ENCODE measurements at regions not wholly inside any gene's neighbourhood (a gene's known extent, or its start where the extent isn't known, plus 50 kb on each side); places are given as distances from the start of the nearest gene placed in this dataset.

DNA sequence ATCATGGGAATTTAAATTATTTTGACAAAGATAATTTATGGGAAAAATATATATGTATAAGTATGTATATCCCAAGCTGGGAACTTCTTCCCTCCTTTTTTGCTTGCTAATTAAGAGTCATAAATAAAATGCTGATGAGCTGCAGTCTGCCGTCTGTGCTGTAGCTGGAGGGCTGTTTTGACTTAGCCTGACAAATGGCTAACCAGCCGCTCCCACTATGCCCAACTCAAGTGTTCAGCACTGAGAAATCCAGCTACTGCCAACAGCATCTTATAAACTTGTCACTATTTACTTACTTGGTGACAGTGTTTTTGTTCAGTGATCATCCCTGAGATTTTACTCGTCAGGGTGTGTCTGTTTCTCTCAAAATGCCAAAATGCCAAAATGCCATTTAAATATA, 171.2 kb upstream of the PGRMC2 start:
- Histone ChIP-seq H3K36me3 (ENCODE audit: control insufficient read depth, insufficient read depth, low read length) (no peaks in the 10 kb centered on the region), H2AFZ (ENCODE audit: low read depth, low read length) (no peak overlapping the region), H3K4me2 (ENCODE audit: insufficient read depth, low read length) (no peak overlapping the region), H3K4me3 (no peak overlapping the region), H4K20me1 (replicated peaks; ENCODE audit: control insufficient read depth, insufficient read depth, low read length) (no peaks in the 10 kb centered on the region), H3K4me1 (replicated peaks in 1 of 2; ENCODE audit: control insufficient read depth in 2 of 2, insufficient read depth in 2 of 2, low read length in 2 of 2) (peaks cover 0 to 18% of the 10 kb centered on the region in 2 experiments; a peak in 3 of 5 replicates), H3K9me1 (ENCODE audit: control insufficient read depth, insufficient read depth, low read length) (no peaks in the 10 kb centered on the region), H3K9ac (ENCODE audit: insufficient read depth in 1 of 2, low read depth in 2 of 2, low read length in 2 of 2) (no peak overlapping the region), H3K79me2 (ENCODE audit: control insufficient read depth, insufficient read depth, low read length) (no peaks in the 10 kb centered on the region), H3K9me3 (replicated peaks; ENCODE audit: control insufficient read depth, insufficient read depth, low read depth, low read length) (no peaks in the 10 kb centered on the region), H3K27me3 (ENCODE audit: control insufficient read depth in 2 of 2, insufficient read depth in 2 of 2, low read length in 2 of 2) (no peaks in the 10 kb centered on the region), H3K27ac (ENCODE audit: extremely low read depth, low read depth, low read length) (no peak overlapping the region)
- FAIRE-seq = no peak
- ChIA-PET CTCF (ENCODE audit: low intra/inter-chr PET ratio) (no interaction called here), POLR2A (interaction anchor here (0.7 to 1.2 kb wide), 3 partner anchors 11 to 143 kb away, joined by 3 read pairs; no protein-coding TSS in a partner anchor)
- no TSS peak for BruUV-seq (replicated peaks)
- ATAC-seq = no peak
- intact Hi-C loops (cut with micrococcal nuclease) = no loop called here
- DNase-seq (ENCODE audit: extremely low read depth in 1 of 4, low spot score in 3 of 4) = no peak
- no peak for TF ChIP-seq SMAD1 (IDR thresholded peaks at IDR 0.05; ENCODE audit: low read depth, low read length, partially characterized antibody)
- TF ChIP-seq, protein P1, sequence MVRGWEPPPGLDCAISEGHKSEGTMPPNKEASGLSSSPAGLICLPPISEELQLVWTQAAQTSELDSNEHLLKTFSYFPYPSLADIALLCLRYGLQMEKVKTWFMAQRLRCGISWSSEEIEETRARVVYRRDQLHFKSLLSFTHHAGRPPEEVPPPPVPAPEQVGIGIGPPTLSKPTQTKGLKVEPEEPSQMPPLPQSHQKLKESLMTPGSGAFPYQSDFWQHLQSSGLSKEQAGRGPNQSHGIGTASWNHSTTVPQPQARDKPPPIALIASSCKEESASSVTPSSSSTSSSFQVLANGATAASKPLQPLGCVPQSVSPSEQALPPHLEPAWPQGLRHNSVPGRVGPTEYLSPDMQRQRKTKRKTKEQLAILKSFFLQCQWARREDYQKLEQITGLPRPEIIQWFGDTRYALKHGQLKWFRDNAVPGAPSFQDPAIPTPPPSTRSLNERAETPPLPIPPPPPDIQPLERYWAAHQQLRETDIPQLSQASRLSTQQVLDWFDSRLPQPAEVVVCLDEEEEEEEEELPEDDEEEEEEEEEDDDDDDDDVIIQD (CRISPR knock-in tag; IDR thresholded peaks at IDR 0.05) = no peak
- no peak for TF ChIP-seq RCOR1 (IDR thresholded peaks at IDR 0.05; ENCODE audit: borderline replicate concordance in 1 of 2, low read depth in 2 of 2, low read length in 2 of 2)
- TF ChIP-seq, protein P2, sequence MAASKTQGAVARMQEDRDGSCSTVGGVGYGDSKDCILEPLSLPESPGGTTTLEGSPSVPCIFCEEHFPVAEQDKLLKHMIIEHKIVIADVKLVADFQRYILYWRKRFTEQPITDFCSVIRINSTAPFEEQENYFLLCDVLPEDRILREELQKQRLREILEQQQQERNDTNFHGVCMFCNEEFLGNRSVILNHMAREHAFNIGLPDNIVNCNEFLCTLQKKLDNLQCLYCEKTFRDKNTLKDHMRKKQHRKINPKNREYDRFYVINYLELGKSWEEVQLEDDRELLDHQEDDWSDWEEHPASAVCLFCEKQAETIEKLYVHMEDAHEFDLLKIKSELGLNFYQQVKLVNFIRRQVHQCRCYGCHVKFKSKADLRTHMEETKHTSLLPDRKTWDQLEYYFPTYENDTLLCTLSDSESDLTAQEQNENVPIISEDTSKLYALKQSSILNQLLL (CRISPR knock-in tag; IDR thresholded peaks at IDR 0.05; ENCODE audit: borderline replicate concordance) = no peak
- TF ChIP-seq, protein P3, sequence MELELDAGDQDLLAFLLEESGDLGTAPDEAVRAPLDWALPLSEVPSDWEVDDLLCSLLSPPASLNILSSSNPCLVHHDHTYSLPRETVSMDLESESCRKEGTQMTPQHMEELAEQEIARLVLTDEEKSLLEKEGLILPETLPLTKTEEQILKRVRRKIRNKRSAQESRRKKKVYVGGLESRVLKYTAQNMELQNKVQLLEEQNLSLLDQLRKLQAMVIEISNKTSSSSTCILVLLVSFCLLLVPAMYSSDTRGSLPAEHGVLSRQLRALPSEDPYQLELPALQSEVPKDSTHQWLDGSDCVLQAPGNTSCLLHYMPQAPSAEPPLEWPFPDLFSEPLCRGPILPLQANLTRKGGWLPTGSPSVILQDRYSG (tag; conservative IDR thresholded peaks at IDR 0.05; ENCODE audit: low read depth) = no peak
- no peak for TF ChIP-seq POLR2AphosphoS5 (IDR thresholded peaks at IDR 0.05; ENCODE audit: control insufficient read depth, insufficient read depth, low read depth, low read length)
- TF ChIP-seq HDAC8 (tag; IDR thresholded peaks at IDR 0.05) = no peak
- TF ChIP-seq, protein P4, sequence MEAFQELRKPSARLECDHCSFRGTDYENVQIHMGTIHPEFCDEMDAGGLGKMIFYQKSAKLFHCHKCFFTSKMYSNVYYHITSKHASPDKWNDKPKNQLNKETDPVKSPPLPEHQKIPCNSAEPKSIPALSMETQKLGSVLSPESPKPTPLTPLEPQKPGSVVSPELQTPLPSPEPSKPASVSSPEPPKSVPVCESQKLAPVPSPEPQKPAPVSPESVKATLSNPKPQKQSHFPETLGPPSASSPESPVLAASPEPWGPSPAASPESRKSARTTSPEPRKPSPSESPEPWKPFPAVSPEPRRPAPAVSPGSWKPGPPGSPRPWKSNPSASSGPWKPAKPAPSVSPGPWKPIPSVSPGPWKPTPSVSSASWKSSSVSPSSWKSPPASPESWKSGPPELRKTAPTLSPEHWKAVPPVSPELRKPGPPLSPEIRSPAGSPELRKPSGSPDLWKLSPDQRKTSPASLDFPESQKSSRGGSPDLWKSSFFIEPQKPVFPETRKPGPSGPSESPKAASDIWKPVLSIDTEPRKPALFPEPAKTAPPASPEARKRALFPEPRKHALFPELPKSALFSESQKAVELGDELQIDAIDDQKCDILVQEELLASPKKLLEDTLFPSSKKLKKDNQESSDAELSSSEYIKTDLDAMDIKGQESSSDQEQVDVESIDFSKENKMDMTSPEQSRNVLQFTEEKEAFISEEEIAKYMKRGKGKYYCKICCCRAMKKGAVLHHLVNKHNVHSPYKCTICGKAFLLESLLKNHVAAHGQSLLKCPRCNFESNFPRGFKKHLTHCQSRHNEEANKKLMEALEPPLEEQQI (IDR thresholded peaks at IDR 0.05) = no peak
- WGBS (ENCODE audit: insufficient coverage, low coverage, missing lambda C conversion rate) = 85% methylated on average over 3 of the region's 3 CpGs
- in situ Hi-C loops (cut with MboI) = no loop called here
